Endodermal cell (in vitro differentiated cells): ENCODE measurements at regions not wholly inside any gene's neighbourhood (a gene's known extent, or its start where the extent isn't known, plus 50 kb on each side); places are given as distances from the start of the nearest gene placed in this dataset.
A peak's percentile ranks its signal among the peaks of the same experiment; 100 is the strongest.

Source experiments
- DNase-seq: peaks from one replicate; pipeline ENCODE4 v3.0.0-alpha.2; 2017
- H3K27ac ChIP-seq: 2 replicates; pipeline ENCODE4 v1.5.1; 2013; ENCODE audit warnings: mild to moderate bottlenecking, low read depth, low read length, moderate library complexity
- H3K27me3 ChIP-seq: 2 replicates; pipeline ENCODE4 v1.6.1; 2013; ENCODE audit warnings: mild to moderate bottlenecking, low read length, moderate library complexity; ENCODE audit not compliant: insufficient read depth, control insufficient read depth, poor library complexity, severe bottlenecking
- H3K36me3 ChIP-seq: 2 replicates; pipeline ENCODE4 v1.7.0; 2013; ENCODE audit warnings: mild to moderate bottlenecking, low read length, moderate library complexity; ENCODE audit not compliant: control insufficient read depth, insufficient read depth
- H3K4me1 ChIP-seq: one replicate; pipeline ENCODE4 v1.7.0; 2013; ENCODE audit warnings: low read length; ENCODE audit not compliant: control insufficient read depth, insufficient read depth
- H3K4me3 ChIP-seq: 2 replicates; pipeline ENCODE4 v1.5.1; 2013; ENCODE audit warnings: mild to moderate bottlenecking, low read length, moderate library complexity
- H3K9ac ChIP-seq: 2 replicates; pipeline ENCODE4 v1.6.1; 2013; ENCODE audit warnings: mild to moderate bottlenecking, low read length, moderate library complexity; ENCODE audit not compliant: poor library complexity, severe bottlenecking; ENCODE audit errors: extremely low read depth
- H3K9me3 ChIP-seq: 2 replicates; pipeline ENCODE4 v1.6.1; 2013; ENCODE audit warnings: mild to moderate bottlenecking, low read length, moderate library complexity; ENCODE audit not compliant: control insufficient read depth
- H3K27ac Mint-ChIP-seq: 2 replicates; pipeline ENCODE4 v1.8.0; 2020; ENCODE audit warnings: mixed read lengths
- H3K27me3 Mint-ChIP-seq: 2 replicates; pipeline ENCODE4 v1.8.0; 2021; ENCODE audit warnings: mild to moderate bottlenecking, mixed read lengths; ENCODE audit not compliant: insufficient read depth
- H3K36me3 Mint-ChIP-seq: 2 replicates; pipeline ENCODE4 v1.8.0; 2020; ENCODE audit warnings: low read depth, mixed read lengths
- H3K4me1 Mint-ChIP-seq: 2 replicates; pipeline ENCODE4 v1.8.0; 2020; ENCODE audit warnings: mixed read lengths
- H3K4me3 Mint-ChIP-seq: 2 replicates; pipeline ENCODE4 v1.8.0; 2020; ENCODE audit warnings: mild to moderate bottlenecking, moderate library complexity, mixed read lengths
- H3K9me3 Mint-ChIP-seq: 2 replicates; pipeline ENCODE4 v1.8.0; 2020; ENCODE audit warnings: mild to moderate bottlenecking, mixed read lengths
- CTCF ChIP-seq: fragments of 200-600 bp; sonication (generic); conservative IDR thresholded peaks from 2 replicates; pipeline ENCODE4 v1.5.0; 2021; ENCODE audit warnings: antibody characterized with exemption, mild to moderate bottlenecking
- WGBS, 2 experiments: methylation state at CpG; one replicate each; pipeline versions ENCODE4 v1.1.5 to v1.1.7; 2013; ENCODE audit warnings: missing lambda C conversion rate in 2 of 2, mixed read lengths in 1 of 2; ENCODE audit not compliant: insufficient coverage in 1 of 2, insufficient read length in 1 of 2; 5-methylcytosine and 5-hydroxymethylcytosine counted together

GRCh38 chr6:170483413-170483812 lies 69.7 kb downstream of the PSMB1 start:
- no peaks in the 10 kb centered on the region for H3K4me1 Mint-ChIP-seq
- H3K4me1 ChIP-seq = no peaks in the 10 kb centered on the region
- H3K27ac ChIP-seq = no peak overlapping the region
- no peaks in the 10 kb centered on the region for H3K27me3 Mint-ChIP-seq
- no peaks in the 10 kb centered on the region for H3K27me3 ChIP-seq
- no peak for TF ChIP-seq CTCF
- H3K9me3 Mint-ChIP-seq = peaks cover 18% of the 10 kb centered on the region
- no peak overlapping the region for H3K9ac ChIP-seq
- H3K4me3 ChIP-seq = no peak overlapping the region
- no peak for DNase-seq
- no peak overlapping the region for H3K27ac Mint-ChIP-seq
- 94% methylated on average over 2 of the region's 2 CpGs; no CpG with 5 or more reads in 1 of the 2 experiments for WGBS, 2 experiments
- no peaks in the 10 kb centered on the region for H3K9me3 ChIP-seq
- H3K4me3 Mint-ChIP-seq = no peak overlapping the region
- H3K36me3 ChIP-seq = no peaks in the 10 kb centered on the region
- peaks cover 2% of the 10 kb centered on the region for H3K36me3 Mint-ChIP-seq

GRCh38 chr6:170480050-170480692 lies 72.9 kb downstream of the PSMB1 start:
- peak; percentile 68 for TF ChIP-seq CTCF
- H3K27me3 ChIP-seq = no peaks in the 10 kb centered on the region
- H3K36me3 ChIP-seq = no peaks in the 10 kb centered on the region
- no peak overlapping the region for H3K4me3 ChIP-seq
- Mint-ChIP-seq H3K4me3 (no peak overlapping the region), H3K9me3 (peaks cover 18% of the 10 kb centered on the region), H3K36me3 (peaks cover 2% of the 10 kb centered on the region), H3K4me1 (no peaks in the 10 kb centered on the region), H3K27ac (no peak overlapping the region), H3K27me3 (no peaks in the 10 kb centered on the region)
- no peaks in the 10 kb centered on the region for H3K4me1 ChIP-seq
- H3K9me3 ChIP-seq = no peaks in the 10 kb centered on the region
- 70 to 76% methylated on average over 5 to 6 of the region's 6 CpGs for WGBS, 2 experiments
- DNase-seq = peak; percentile 62
- H3K27ac ChIP-seq = peak overlapping the region; percentile 69
- no peak overlapping the region for H3K9ac ChIP-seq

GRCh38 chr6:170476360-170476759 lies 76.7 kb downstream of the PSMB1 start:
- H3K4me3 ChIP-seq = no peak overlapping the region
- H3K9ac ChIP-seq = no peak overlapping the region
- DNase-seq = no peak
- H3K36me3 Mint-ChIP-seq = no peaks in the 10 kb centered on the region
- no peaks in the 10 kb centered on the region for H3K27me3 ChIP-seq
- H3K27ac ChIP-seq = no peak overlapping the region
- TF ChIP-seq CTCF = no peak
- no peak overlapping the region for H3K4me3 Mint-ChIP-seq
- 96 to 100% methylated on average over 3 to 6 of the region's 6 CpGs for WGBS, 2 experiments
- H3K27ac Mint-ChIP-seq = no peak overlapping the region
- no peaks in the 10 kb centered on the region for H3K9me3 ChIP-seq
- H3K27me3 Mint-ChIP-seq = peaks cover 2% of the 10 kb centered on the region
- H3K4me1 Mint-ChIP-seq = no peaks in the 10 kb centered on the region
- H3K36me3 ChIP-seq = no peaks in the 10 kb centered on the region
- no peaks in the 10 kb centered on the region for H3K9me3 Mint-ChIP-seq
- H3K4me1 ChIP-seq = no peaks in the 10 kb centered on the region
